CD14-positive monocyte (primary cell): ENCODE measurements at regions not wholly inside any gene's neighbourhood (a gene's known extent, or its start where the extent isn't known, plus 50 kb on each side); places are given as distances from the start of the nearest gene placed in this dataset.

Experiments
- DNase-seq, 3 donors: peaks; one replicate each; pipeline ENCODE4 v3.0.0-alpha.2; 2011 to 2022
- H2AFZ ChIP-seq: 2 replicates; pipeline ENCODE4 v1.6.0; 2012; ENCODE audit warnings: mild to moderate bottlenecking, low read depth, low read length, inconsistent platforms; ENCODE audit not compliant: insufficient read depth, poor library complexity, severe bottlenecking
- H3K27ac ChIP-seq, 2 donors: 1 replicate in 1 of 2; 2 replicates in 1 of 2; pipeline ENCODE4 v1.5.1; 2012 to 2013; ENCODE audit warnings: low read length in 2 of 2, control low read depth in 1 of 2, inconsistent platforms in 1 of 2, low read depth in 1 of 2, mild to moderate bottlenecking in 1 of 2
- H3K27me3 ChIP-seq, 2 donors: one replicate each; pipeline versions ENCODE4 v1.6.0 to v1.6.1; 2011 to 2013; ENCODE audit warnings: low read length in 2 of 2; ENCODE audit not compliant: control insufficient read depth in 2 of 2, insufficient read depth in 2 of 2
- H3K36me3 ChIP-seq, 2 donors: replicated peaks in 1 of 2; 1 replicate in 1 of 2; 2 replicates in 1 of 2; pipeline versions ENCODE4 v1.5.1 to v1.6.1; 2012 to 2013; ENCODE audit warnings: low read length in 2 of 2, control low read depth in 1 of 2, inconsistent platforms in 1 of 2, mild to moderate bottlenecking in 1 of 2; ENCODE audit not compliant: insufficient read depth in 2 of 2, control insufficient read depth in 1 of 2
- H3K4me1 ChIP-seq, 2 donors: 1 replicate in 1 of 2; 2 replicates in 1 of 2; pipeline versions ENCODE4 v1.5.1 to v1.6.1; 2012 to 2013; ENCODE audit warnings: low read length in 2 of 2, control low read depth in 1 of 2, inconsistent platforms in 1 of 2, mild to moderate bottlenecking in 1 of 2, moderate library complexity in 1 of 2; ENCODE audit not compliant: insufficient read depth in 2 of 2, control insufficient read depth in 1 of 2
- H3K4me2 ChIP-seq: replicated peaks from 2 replicates; pipeline ENCODE3; 2012; ENCODE audit warnings: low read length, moderate library complexity, mild to moderate bottlenecking; ENCODE audit not compliant: poor library complexity, severe bottlenecking; ENCODE audit errors: extremely low read depth
- H3K4me3 ChIP-seq, 3 experiments: fragments of 200-600 bp in 1 of 3; sonication (generic) in 1 of 3; replicated peaks in 1 of 3; 1 replicate in 2 of 3; 2 replicates in 1 of 3; pipeline ENCODE4 v1.5.1; 2011 to 2013; ENCODE audit warnings: low read length in 3 of 3, mild to moderate bottlenecking in 3 of 3, control low read depth in 2 of 3, low read depth in 2 of 3, inconsistent platforms in 1 of 3, moderate library complexity in 1 of 3
- H3K79me2 ChIP-seq: 2 replicates; pipeline ENCODE4 v1.6.0; 2012; ENCODE audit warnings: mild to moderate bottlenecking, control low read depth, inconsistent platforms, low read length, moderate library complexity; ENCODE audit not compliant: insufficient read depth
- H3K9ac ChIP-seq: 2 replicates; pipeline ENCODE4 v1.6.0; 2017; ENCODE audit warnings: low read length, mild to moderate bottlenecking; ENCODE audit not compliant: insufficient read depth, poor library complexity, severe bottlenecking
- H3K9me3 ChIP-seq, 2 donors: replicated peaks in 1 of 2; 1 replicate in 1 of 2; 2 replicates in 1 of 2; pipeline versions ENCODE4 v1.5.1 to v1.6.1; 2012 to 2013; ENCODE audit warnings: low read length in 2 of 2, control low read depth in 1 of 2; ENCODE audit not compliant: control insufficient read depth in 1 of 2, insufficient read depth in 1 of 2
- H4K20me1 ChIP-seq: 2 replicates; pipeline ENCODE4 v1.6.0; 2012; ENCODE audit warnings: mild to moderate bottlenecking, low read length, control low read depth, moderate library complexity; ENCODE audit not compliant: insufficient read depth
- H3K27ac Mint-ChIP-seq, 7 donors: one replicate each; pipeline ENCODE4 v1.8.0; 2020; ENCODE audit warnings: mild to moderate bottlenecking in 7 of 7, mixed read lengths in 7 of 7, moderate library complexity in 6 of 7, inconsistent platforms in 2 of 7
- H3K27me3 Mint-ChIP-seq, 3 donors: one replicate each; pipeline ENCODE4 v1.8.0; 2021 to 2022; ENCODE audit warnings: low read depth in 3 of 3, mild to moderate bottlenecking in 3 of 3, mixed read lengths in 3 of 3, moderate library complexity in 3 of 3, inconsistent platforms in 1 of 3
- H3K36me3 Mint-ChIP-seq, 2 donors: one replicate each; pipeline ENCODE4 v1.8.0; 2020; ENCODE audit warnings: mixed read lengths in 2 of 2, inconsistent platforms in 1 of 2, mild to moderate bottlenecking in 1 of 2
- H3K4me1 Mint-ChIP-seq: one replicate; pipeline ENCODE4 v1.8.0; 2020; ENCODE audit warnings: mild to moderate bottlenecking, mixed read lengths
- H3K4me3 Mint-ChIP-seq, 2 donors: one replicate each; pipeline ENCODE4 v1.8.0; 2020; ENCODE audit warnings: mild to moderate bottlenecking in 2 of 2, mixed read lengths in 2 of 2, moderate library complexity in 1 of 2
- H3K9me3 Mint-ChIP-seq, 7 donors: one replicate each; pipeline ENCODE4 v1.8.0; 2020 to 2022; ENCODE audit warnings: mixed read lengths in 7 of 7, mild to moderate bottlenecking in 6 of 7, moderate library complexity in 6 of 7, inconsistent platforms in 2 of 7
- WGBS: methylation state at CpG from one replicate; pipeline ENCODE4 v1.1.5; 2013; ENCODE audit warnings: missing lambda C conversion rate; ENCODE audit not compliant: insufficient coverage; 5-methylcytosine and 5-hydroxymethylcytosine counted together
- intact Hi-C, 2 donors: fragments of 100-400 bp; cut with micrococcal nuclease; formaldehyde crosslinking; loops; one replicate each; pipeline versions ENCODE4 v1.15.0 to v1.15.1; 2023
- TF ChIP-seq, protein P1 (sequence below): fragments of 200-600 bp; IDR thresholded peaks from one replicate; pipeline ENCODE4 v1.8.0; 2022; ENCODE audit warnings: antibody characterized with exemption, mild to moderate bottlenecking

DNA sequence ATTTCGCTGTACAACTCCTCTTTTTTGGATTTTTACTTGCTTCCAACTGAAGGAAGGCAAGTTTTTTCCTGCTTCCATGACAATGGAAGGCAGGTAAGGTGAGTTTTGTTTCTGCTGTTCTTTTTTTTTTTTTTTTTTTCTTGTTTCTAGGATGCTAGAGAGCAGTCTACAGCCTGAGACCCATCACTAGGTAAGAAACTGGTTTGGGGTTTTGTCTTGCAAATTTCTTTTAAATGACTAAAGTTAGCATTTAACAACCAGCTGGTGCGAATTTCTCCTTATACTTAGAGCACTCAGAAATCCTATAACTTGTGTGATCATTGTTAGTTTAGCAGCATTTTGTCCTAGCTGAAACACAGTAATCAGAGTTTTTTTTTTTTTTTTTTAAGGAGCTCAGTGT lies 378.4 kb upstream of the CNKSR2 start:
- Histone ChIP-seq H3K4me3 (no peak overlapping the region), H3K27ac (no peak overlapping the region), H3K4me1 (no peaks in the 10 kb centered on the region), H3K4me2 (no peak overlapping the region), H3K27me3 (no peaks in the 10 kb centered on the region), H2AFZ (no peak overlapping the region), H3K9ac (no peak overlapping the region), H3K79me2 (no peaks in the 10 kb centered on the region), H4K20me1 (no peaks in the 10 kb centered on the region), H3K36me3 (no peaks in the 10 kb centered on the region), H3K9me3 (no peaks in the 10 kb centered on the region)
- Mint-ChIP-seq H3K27me3 (no peaks in the 10 kb centered on the region), H3K9me3 (peaks cover 0 to 8% (median 2%) of the 10 kb centered on the region in 7 donors), H3K36me3 (no peaks in the 10 kb centered on the region), H3K4me1 (no peaks in the 10 kb centered on the region), H3K27ac (no peak overlapping the region), H3K4me3 (no peak overlapping the region)
- TF ChIP-seq, protein P1, sequence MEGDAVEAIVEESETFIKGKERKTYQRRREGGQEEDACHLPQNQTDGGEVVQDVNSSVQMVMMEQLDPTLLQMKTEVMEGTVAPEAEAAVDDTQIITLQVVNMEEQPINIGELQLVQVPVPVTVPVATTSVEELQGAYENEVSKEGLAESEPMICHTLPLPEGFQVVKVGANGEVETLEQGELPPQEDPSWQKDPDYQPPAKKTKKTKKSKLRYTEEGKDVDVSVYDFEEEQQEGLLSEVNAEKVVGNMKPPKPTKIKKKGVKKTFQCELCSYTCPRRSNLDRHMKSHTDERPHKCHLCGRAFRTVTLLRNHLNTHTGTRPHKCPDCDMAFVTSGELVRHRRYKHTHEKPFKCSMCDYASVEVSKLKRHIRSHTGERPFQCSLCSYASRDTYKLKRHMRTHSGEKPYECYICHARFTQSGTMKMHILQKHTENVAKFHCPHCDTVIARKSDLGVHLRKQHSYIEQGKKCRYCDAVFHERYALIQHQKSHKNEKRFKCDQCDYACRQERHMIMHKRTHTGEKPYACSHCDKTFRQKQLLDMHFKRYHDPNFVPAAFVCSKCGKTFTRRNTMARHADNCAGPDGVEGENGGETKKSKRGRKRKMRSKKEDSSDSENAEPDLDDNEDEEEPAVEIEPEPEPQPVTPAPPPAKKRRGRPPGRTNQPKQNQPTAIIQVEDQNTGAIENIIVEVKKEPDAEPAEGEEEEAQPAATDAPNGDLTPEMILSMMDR, result no peak
- intact Hi-C loops, result no loop called here
- DNase-seq, result no peak
- no CpG with 5 or more reads among the region's 2 CpGs for WGBS

DNA sequence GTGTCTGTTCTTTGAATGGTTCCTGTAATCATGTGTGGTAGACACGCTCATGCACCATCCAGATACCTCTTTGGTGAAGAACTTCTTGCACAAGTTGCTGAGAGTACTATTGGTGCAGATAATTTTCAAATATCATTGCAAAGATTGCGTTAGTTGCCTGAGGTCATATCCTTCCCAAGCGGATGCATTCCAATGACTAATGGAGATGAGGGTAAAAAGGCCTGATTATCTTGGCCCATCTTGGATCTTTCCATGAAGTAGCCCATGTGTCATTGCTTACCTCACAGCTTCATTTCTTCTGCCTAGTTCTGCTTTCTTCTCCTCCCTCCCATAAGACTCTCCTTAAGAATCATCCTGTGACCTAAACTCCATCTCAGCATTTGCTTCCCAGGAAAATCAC lies 384.9 kb upstream of the CNKSR2 start:
- no CpG with 5 or more reads among the region's 3 CpGs for WGBS
- Histone ChIP-seq H3K4me3 (no peak overlapping the region), H3K9me3 (no peaks in the 10 kb centered on the region), H3K9ac (no peak overlapping the region), H3K27me3 (no peaks in the 10 kb centered on the region), H3K4me2 (no peak overlapping the region), H3K79me2 (no peaks in the 10 kb centered on the region), H3K36me3 (no peaks in the 10 kb centered on the region), H3K4me1 (no peaks in the 10 kb centered on the region), H2AFZ (no peak overlapping the region), H3K27ac (no peak overlapping the region), H4K20me1 (no peaks in the 10 kb centered on the region)
- Mint-ChIP-seq H3K27ac (no peak overlapping the region), H3K9me3 (peaks cover 2 to 14% (median 7%) of the 10 kb centered on the region in 7 donors), H3K4me1 (no peaks in the 10 kb centered on the region), H3K36me3 (no peaks in the 10 kb centered on the region), H3K27me3 (peaks cover 0 to 2% (median 0%) of the 10 kb centered on the region in 3 donors), H3K4me3 (no peak overlapping the region)
- DNase-seq, result no peak
- intact Hi-C loops, result no loop called here
- TF ChIP-seq, protein P1, result no peak
